ENCODE measurements at regions not wholly inside any gene's neighbourhood (a gene's known extent, or its start where the extent isn't known, plus 50 kb on each side); places are given as distances from the start of the nearest gene placed in this dataset.
"Not testable (repeated sequence)": the region's sequence is repeated elsewhere in the genome, so short reads cannot be mapped to it uniquely, and the experiment has no call there.

GRCh38 chr6:90910893-90911292 is 324.0 kb upstream of the MAP3K7 start:
- no peak for DNase-seq (ENCODE audit: low spot score)

GRCh38 chr6:90907931-90908655 is 321.2 kb upstream of the MAP3K7 start:
- no peak for DNase-seq (ENCODE audit: low spot score)

GRCh38 chr6:90905351-90905750 is 318.5 kb upstream of the MAP3K7 start:
- no peak for DNase-seq (ENCODE audit: low spot score)

GRCh38 chr6:90900034-90900433 is 313.2 kb upstream of the MAP3K7 start:
- DNase-seq (ENCODE audit: low spot score) = no peak

- DNase-seq (ENCODE audit: low spot score) = no peak
These were observed 311.9 kb upstream of the MAP3K7 start for GRCh38 chr6:90898763-90899162.

- DNase-seq (ENCODE audit: low spot score) = no peak
These were observed 309.2 kb upstream of the MAP3K7 start for GRCh38 chr6:90896075-90896547.

GRCh38 chr6:90895299-90896074 is 308.6 kb upstream of the MAP3K7 start:
- no peak for DNase-seq (ENCODE audit: low spot score)

GRCh38 chr6:90894285-90895130 is 307.6 kb upstream of the MAP3K7 start:
- no peak for DNase-seq (ENCODE audit: low spot score)

- no peak for DNase-seq (ENCODE audit: low spot score)
These were observed 306.5 kb upstream of the MAP3K7 start for GRCh38 chr6:90893400-90893799.

GRCh38 chr6:90892271-90892670 is 305.4 kb upstream of the MAP3K7 start:
- DNase-seq (ENCODE audit: low spot score) = no peak

- no peak for DNase-seq (ENCODE audit: low spot score)
These were observed 304.5 kb upstream of the MAP3K7 start for GRCh38 chr6:90891355-90891754.

- no peak for DNase-seq (ENCODE audit: low spot score)
These were observed 303.9 kb upstream of the MAP3K7 start for GRCh38 chr6:90890683-90891330.

GRCh38 chr6:90887764-90888163 is 300.9 kb upstream of the MAP3K7 start:
- DNase-seq (ENCODE audit: low spot score) = no peak

GRCh38 chr6:90885611-90886056 is 298.8 kb upstream of the MAP3K7 start:
- no peak for DNase-seq (ENCODE audit: low spot score)

GRCh38 chr6:90885137-90885536 is 298.3 kb upstream of the MAP3K7 start:
- DNase-seq (ENCODE audit: low spot score) = not testable (repeated sequence)

GRCh38 chr6:90877616-90878015 is 290.7 kb upstream of the MAP3K7 start:
- DNase-seq (ENCODE audit: low spot score) = no peak

GRCh38 chr6:90874931-90875330 is 288.1 kb upstream of the MAP3K7 start:
- DNase-seq (ENCODE audit: low spot score) = no peak

GRCh38 chr6:90872981-90873380 is 286.1 kb upstream of the MAP3K7 start:
- no peak for DNase-seq (ENCODE audit: low spot score)

GRCh38 chr6:90870561-90870960 is 283.7 kb upstream of the MAP3K7 start:
- no peak for DNase-seq (ENCODE audit: low spot score)

GRCh38 chr6:90868656-90869055 is 281.8 kb upstream of the MAP3K7 start:
- no peak for DNase-seq (ENCODE audit: low spot score)

- no peak for DNase-seq (ENCODE audit: low spot score)
These were observed 281.4 kb upstream of the MAP3K7 start for GRCh38 chr6:90868256-90868655.

- DNase-seq (ENCODE audit: low spot score) = no peak
These were observed 278.6 kb upstream of the MAP3K7 start for GRCh38 chr6:90865513-90865912.

All from CD4-positive, alpha-beta T cell treated with Interleukin-2 at 100 ng/mL for 4 hours (primary cell).